ENCODE measurements at regions not wholly inside any gene's neighbourhood (a gene's known extent, or its start where the extent isn't known, plus 50 kb on each side); places are given as distances from the start of the nearest gene placed in this dataset.

GRCh38 chr13:76735641-76736040 lies 150.6 kb downstream of the KCTD12 start:
- TF ChIP-seq, protein P1, sequence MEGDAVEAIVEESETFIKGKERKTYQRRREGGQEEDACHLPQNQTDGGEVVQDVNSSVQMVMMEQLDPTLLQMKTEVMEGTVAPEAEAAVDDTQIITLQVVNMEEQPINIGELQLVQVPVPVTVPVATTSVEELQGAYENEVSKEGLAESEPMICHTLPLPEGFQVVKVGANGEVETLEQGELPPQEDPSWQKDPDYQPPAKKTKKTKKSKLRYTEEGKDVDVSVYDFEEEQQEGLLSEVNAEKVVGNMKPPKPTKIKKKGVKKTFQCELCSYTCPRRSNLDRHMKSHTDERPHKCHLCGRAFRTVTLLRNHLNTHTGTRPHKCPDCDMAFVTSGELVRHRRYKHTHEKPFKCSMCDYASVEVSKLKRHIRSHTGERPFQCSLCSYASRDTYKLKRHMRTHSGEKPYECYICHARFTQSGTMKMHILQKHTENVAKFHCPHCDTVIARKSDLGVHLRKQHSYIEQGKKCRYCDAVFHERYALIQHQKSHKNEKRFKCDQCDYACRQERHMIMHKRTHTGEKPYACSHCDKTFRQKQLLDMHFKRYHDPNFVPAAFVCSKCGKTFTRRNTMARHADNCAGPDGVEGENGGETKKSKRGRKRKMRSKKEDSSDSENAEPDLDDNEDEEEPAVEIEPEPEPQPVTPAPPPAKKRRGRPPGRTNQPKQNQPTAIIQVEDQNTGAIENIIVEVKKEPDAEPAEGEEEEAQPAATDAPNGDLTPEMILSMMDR (IDR thresholded peaks at IDR 0.05), result no peak
- TF ChIP-seq POLR2A (IDR thresholded peaks at IDR 0.05), result no peak
- no peaks in the 10 kb centered on the region for H3K27me3 ChIP-seq
- no peaks in the 10 kb centered on the region for H3K4me1 ChIP-seq
- H3K36me3 ChIP-seq, result no peaks in the 10 kb centered on the region
- H3K27ac ChIP-seq, result no peak overlapping the region
- no peaks in the 10 kb centered on the region for H3K9me3 ChIP-seq
- no peak overlapping the region for H3K4me3 ChIP-seq
- no peak for DNase-seq

DNA sequence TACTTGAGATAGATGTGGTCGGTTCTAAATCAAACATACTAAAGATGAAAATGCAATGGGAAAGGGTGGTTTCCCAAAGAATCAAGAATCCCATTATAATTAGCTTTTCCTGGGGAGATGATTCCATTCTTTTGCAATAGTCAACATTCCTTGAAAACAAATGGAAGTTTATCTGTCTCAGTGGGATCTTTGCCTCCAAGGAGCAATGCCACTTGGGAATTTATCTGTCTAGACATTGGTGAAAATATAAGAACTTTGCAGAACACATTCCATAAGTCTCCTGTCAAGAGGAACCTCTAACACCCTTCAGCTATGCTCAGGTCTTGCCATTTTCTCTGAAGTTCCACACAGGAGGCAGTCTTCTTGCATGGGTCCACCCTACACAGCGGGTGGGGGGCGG lies 152.5 kb downstream of the KCTD12 start:
- H3K27ac ChIP-seq, result no peak overlapping the region
- no peak for DNase-seq
- TF ChIP-seq, protein P1 (IDR thresholded peaks at IDR 0.05), result no peak
- no peaks in the 10 kb centered on the region for H3K27me3 ChIP-seq
- H3K9me3 ChIP-seq, result no peaks in the 10 kb centered on the region
- H3K4me1 ChIP-seq, result no peaks in the 10 kb centered on the region
- H3K4me3 ChIP-seq, result no peak overlapping the region
- no peaks in the 10 kb centered on the region for H3K36me3 ChIP-seq

DNA sequence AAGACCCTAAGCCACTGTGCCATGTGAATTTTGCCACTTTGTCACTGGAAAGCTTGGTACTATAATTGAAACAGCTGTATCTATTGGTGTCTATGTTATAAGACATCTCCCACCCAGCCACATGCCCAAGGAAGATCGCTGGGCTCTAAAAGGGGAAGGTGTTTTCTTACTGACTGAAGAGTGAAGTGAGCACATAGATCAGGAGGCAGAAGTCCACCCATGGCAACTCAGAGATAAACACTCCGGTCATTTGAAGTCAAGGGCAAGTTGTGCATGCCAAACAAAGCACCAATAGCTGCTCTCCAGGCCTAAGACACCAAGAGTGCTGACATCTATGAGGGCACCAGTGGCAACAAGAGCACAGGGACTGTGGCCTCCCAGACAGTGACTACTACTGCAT lies 153.8 kb downstream of the KCTD12 start:
- TF ChIP-seq POLR2A (IDR thresholded peaks at IDR 0.05), result no peak
- TF ChIP-seq, protein P1 (IDR thresholded peaks at IDR 0.05), result no peak

GRCh38 chr13:76730220-76730619 lies 156.0 kb downstream of the KCTD12 start:
- H3K36me3 ChIP-seq, result no peaks in the 10 kb centered on the region
- H3K4me1 ChIP-seq, result no peaks in the 10 kb centered on the region
- no peak for DNase-seq
- no peak overlapping the region for H3K27ac ChIP-seq
- TF ChIP-seq POLR2A (IDR thresholded peaks at IDR 0.05), result no peak
- TF ChIP-seq, protein P1 (IDR thresholded peaks at IDR 0.05), result no peak
- H3K27me3 ChIP-seq, result no peaks in the 10 kb centered on the region
- no peaks in the 10 kb centered on the region for H3K9me3 ChIP-seq
- no peak overlapping the region for H3K4me3 ChIP-seq

More for the DNA sequence above, 153.8 kb downstream of the KCTD12 start:
- Histone ChIP-seq H3K36me3 (no peaks in the 10 kb centered on the region), H3K27me3 (no peaks in the 10 kb centered on the region), H3K27ac (no peak overlapping the region), H3K4me3 (no peak overlapping the region), H3K9me3 (no peaks in the 10 kb centered on the region), H3K4me1 (no peaks in the 10 kb centered on the region)
- no peak for DNase-seq

- no peaks in the 10 kb centered on the region for H3K4me1 ChIP-seq
- no peak for DNase-seq
- H3K36me3 ChIP-seq, result no peaks in the 10 kb centered on the region
- H3K27me3 ChIP-seq, result no peaks in the 10 kb centered on the region
- no peak overlapping the region for H3K4me3 ChIP-seq
- no peaks in the 10 kb centered on the region for H3K9me3 ChIP-seq
- H3K27ac ChIP-seq, result no peak overlapping the region
- no peak for TF ChIP-seq POLR2A (IDR thresholded peaks at IDR 0.05)
- TF ChIP-seq, protein P1 (IDR thresholded peaks at IDR 0.05), result no peak
Measured at GRCh38 chr13:76729691-76730090, 156.5 kb downstream of the KCTD12 start.

DNA sequence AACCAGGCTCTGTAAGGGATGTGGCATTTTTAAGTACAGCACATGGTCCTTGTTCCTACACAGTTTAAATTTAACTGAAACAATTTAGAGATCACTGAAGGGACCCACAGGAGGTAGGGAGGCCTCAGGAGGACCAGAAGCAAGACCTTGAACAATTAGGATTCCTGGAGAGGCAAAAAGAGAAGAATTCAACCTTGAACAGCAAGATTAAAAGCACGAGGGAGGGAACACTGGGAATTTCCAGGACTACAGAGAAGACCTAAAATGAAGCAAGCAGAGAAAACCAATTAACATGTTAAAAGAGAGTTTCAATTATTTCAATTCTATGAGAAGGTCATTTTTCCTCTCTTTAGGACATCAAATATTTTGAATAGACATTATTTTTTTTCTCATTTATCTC lies 160.3 kb downstream of the KCTD12 start:
- peaks cover 0 to 6% (median 0%) of the 10 kb centered on the region in 4 donors for H3K4me1 ChIP-seq
- no peak overlapping the region for H3K4me3 ChIP-seq
- no peak overlapping the region for H3K27ac ChIP-seq
- no peak for TF ChIP-seq POLR2A (IDR thresholded peaks at IDR 0.05)
- TF ChIP-seq, protein P1 (IDR thresholded peaks at IDR 0.05), result no peak
- H3K9me3 ChIP-seq, result no peaks in the 10 kb centered on the region
- no peaks in the 10 kb centered on the region for H3K27me3 ChIP-seq
- DNase-seq, result no peak
- H3K36me3 ChIP-seq, result no peaks in the 10 kb centered on the region

All from Peyer's patch (tissue), 4 donors.